Panc1 (cell line): ENCODE measurements at regions not wholly inside any gene's neighbourhood (a gene's known extent, or its start where the extent isn't known, plus 50 kb on each side); places are given as distances from the start of the nearest gene placed in this dataset.

Source experiments
- SIN3A ChIP-seq: IDR thresholded peaks from 2 replicates; pipeline ENCODE4 v1.6.1; 2012; ENCODE audit warnings: low read depth, mild to moderate bottlenecking, low read length, moderate library complexity, borderline replicate concordance; ENCODE audit not compliant: insufficient read depth
- TF ChIP-seq, protein P1 (sequence below): fragments of 450-650 bp; IDR thresholded peaks from 2 replicates; pipeline ENCODE4 v1.5.1; 2017; ENCODE audit warnings: mild to moderate bottlenecking

DNA sequence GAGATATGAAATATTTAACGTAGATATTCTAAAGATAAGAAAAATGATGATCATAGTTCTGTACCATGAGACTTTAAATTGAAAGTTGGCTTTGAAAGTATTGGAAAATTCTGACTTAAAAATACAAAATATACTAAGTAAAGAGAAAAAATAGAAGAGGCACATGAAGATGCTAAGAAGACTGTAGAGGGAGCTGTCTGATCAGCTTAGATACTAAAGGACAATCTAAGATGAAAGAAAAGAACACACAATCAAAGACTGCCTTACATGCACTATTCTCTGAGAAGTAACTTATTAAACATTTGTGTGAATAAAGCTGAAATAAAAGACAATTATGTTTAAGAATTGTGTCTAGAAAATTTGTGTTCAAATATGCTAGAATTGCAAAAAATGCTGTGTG lies 55.1 kb downstream of the RBMXL2 start:
- TF ChIP-seq, protein P1, sequence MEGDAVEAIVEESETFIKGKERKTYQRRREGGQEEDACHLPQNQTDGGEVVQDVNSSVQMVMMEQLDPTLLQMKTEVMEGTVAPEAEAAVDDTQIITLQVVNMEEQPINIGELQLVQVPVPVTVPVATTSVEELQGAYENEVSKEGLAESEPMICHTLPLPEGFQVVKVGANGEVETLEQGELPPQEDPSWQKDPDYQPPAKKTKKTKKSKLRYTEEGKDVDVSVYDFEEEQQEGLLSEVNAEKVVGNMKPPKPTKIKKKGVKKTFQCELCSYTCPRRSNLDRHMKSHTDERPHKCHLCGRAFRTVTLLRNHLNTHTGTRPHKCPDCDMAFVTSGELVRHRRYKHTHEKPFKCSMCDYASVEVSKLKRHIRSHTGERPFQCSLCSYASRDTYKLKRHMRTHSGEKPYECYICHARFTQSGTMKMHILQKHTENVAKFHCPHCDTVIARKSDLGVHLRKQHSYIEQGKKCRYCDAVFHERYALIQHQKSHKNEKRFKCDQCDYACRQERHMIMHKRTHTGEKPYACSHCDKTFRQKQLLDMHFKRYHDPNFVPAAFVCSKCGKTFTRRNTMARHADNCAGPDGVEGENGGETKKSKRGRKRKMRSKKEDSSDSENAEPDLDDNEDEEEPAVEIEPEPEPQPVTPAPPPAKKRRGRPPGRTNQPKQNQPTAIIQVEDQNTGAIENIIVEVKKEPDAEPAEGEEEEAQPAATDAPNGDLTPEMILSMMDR: peak; percentile 66; the same call in 1 of the 2 replicates
- no peak for TF ChIP-seq SIN3A
